Neural cell (in vitro differentiated cells): ENCODE measurements at regions not wholly inside any gene's neighbourhood (a gene's known extent, or its start where the extent isn't known, plus 50 kb on each side); places are given as distances from the start of the nearest gene placed in this dataset.

Source experiments
- H2AFZ ChIP-seq: fragments of 200-600, 300-800 bp; sonication (generic), shearing (Covaris generic); 2 replicates; pipeline ENCODE4 v1.6.0; 2014; ENCODE audit warnings: low read depth, mild to moderate bottlenecking, antibody characterized with exemption, low read length, moderate library complexity
- H3F3A ChIP-seq: fragments of 200-600 bp; shearing (Covaris generic); 2 replicates; pipeline ENCODE4 v1.6.1; 2016; ENCODE audit warnings: mild to moderate bottlenecking, moderate library complexity, mixed read lengths, antibody characterized with exemption, low read length; ENCODE audit not compliant: insufficient read depth, poor library complexity, severe bottlenecking
- H3K27ac ChIP-seq: fragments of 200-600, 300-800 bp; sonication (generic), shearing (Covaris generic); 2 replicates; pipeline ENCODE4 v1.5.1; 2014; ENCODE audit warnings: mild to moderate bottlenecking, low read length, moderate library complexity
- H3K27me3 ChIP-seq: fragments of 300-800, 200-600 bp; sonication (generic), shearing (Covaris generic); 2 replicates; pipeline ENCODE4 v1.6.0; 2014; ENCODE audit warnings: mild to moderate bottlenecking, low read depth, low read length, moderate library complexity; ENCODE audit not compliant: insufficient read depth
- H3K36me3 ChIP-seq: fragments of 300-800, 200-600 bp; sonication (generic), shearing (Covaris generic); 2 replicates; pipeline ENCODE4 v1.5.1; 2014; ENCODE audit warnings: mild to moderate bottlenecking, antibody characterized with exemption, low read length, moderate library complexity; ENCODE audit not compliant: insufficient read depth
- H3K4me2 ChIP-seq: fragments of 300-800, 200-600 bp; sonication (generic), shearing (Covaris generic); 2 replicates; pipeline ENCODE4 v1.6.0; 2014; ENCODE audit warnings: mild to moderate bottlenecking, low read length
- H3K4me3 ChIP-seq: fragments of 300-800, 200-600 bp; sonication (generic), shearing (Covaris generic); 2 replicates; pipeline ENCODE4 v1.5.1; 2014; ENCODE audit warnings: mild to moderate bottlenecking, low read length, moderate library complexity
- H3K79me2 ChIP-seq: fragments of 200-600 bp; shearing (Covaris generic); replicated peaks from 2 replicates; pipeline ENCODE4 v1.6.0; 2014; ENCODE audit warnings: mild to moderate bottlenecking, low read length, moderate library complexity; ENCODE audit not compliant: insufficient read depth
- H3K9ac ChIP-seq: fragments of 300-800, 200-600 bp; sonication (generic), shearing (Covaris generic); 2 replicates; pipeline ENCODE4 v1.6.1; 2016; ENCODE audit warnings: mild to moderate bottlenecking, low read length, mixed read lengths
- H3K9me2 ChIP-seq: fragments of 200-600 bp; shearing (Covaris generic); 2 replicates; pipeline ENCODE4 v1.6.1; 2016; ENCODE audit warnings: mild to moderate bottlenecking, low read length, mixed read lengths; ENCODE audit not compliant: insufficient read depth
- H3K9me3 ChIP-seq: fragments of 200-600, 300-800 bp; sonication (generic), shearing (Covaris generic); 2 replicates; pipeline ENCODE4 v1.6.1; 2016; ENCODE audit warnings: mild to moderate bottlenecking, mixed run types, low read length, moderate library complexity, mixed read lengths
- H4K20me1 ChIP-seq: fragments of 200-600 bp; shearing (Covaris generic); 2 replicates; pipeline ENCODE4 v1.6.1; 2016; ENCODE audit warnings: mild to moderate bottlenecking, mixed run types; ENCODE audit not compliant: insufficient read depth
- CTCF ChIP-seq: fragments of 450-650 bp; IDR thresholded peaks from 2 replicates; pipeline ENCODE4 v1.5.1; 2014; ENCODE audit warnings: antibody characterized with exemption, mild to moderate bottlenecking, moderate library complexity; ENCODE audit not compliant: poor library complexity, severe bottlenecking
- EP300 ChIP-seq: fragments of 450-650 bp; conservative IDR thresholded peaks from 2 replicates; pipeline ENCODE4 v1.6.1; 2014; ENCODE audit warnings: antibody characterized with exemption, mild to moderate bottlenecking, moderate library complexity; ENCODE audit not compliant: poor library complexity, severe bottlenecking
- EZH2 ChIP-seq: fragments of 200-600, 300-800 bp; shearing (Covaris generic), sonication (generic); IDR thresholded peaks from 2 replicates; pipeline ENCODE4 v1.6.1; 2014; ENCODE audit warnings: antibody characterized with exemption, low read length, borderline replicate concordance, mild to moderate bottlenecking; ENCODE audit not compliant: insufficient read depth, poor library complexity, severe bottlenecking
- MXI1 ChIP-seq: fragments of 450-650 bp; conservative IDR thresholded peaks from 2 replicates; pipeline ENCODE4 v1.6.1; 2014; ENCODE audit warnings: antibody characterized with exemption, mild to moderate bottlenecking; ENCODE audit not compliant: poor library complexity, severe bottlenecking
- POLR2AphosphoS5 ChIP-seq: IDR thresholded peaks from 2 replicates; pipeline ENCODE4 v1.6.1; 2012
- RAD21 ChIP-seq: fragments of 450-650 bp; conservative IDR thresholded peaks from 2 replicates; pipeline ENCODE4 v1.6.1; 2014; ENCODE audit warnings: antibody characterized with exemption, mild to moderate bottlenecking, moderate library complexity
- REST ChIP-seq: IDR thresholded peaks from 2 replicates; pipeline ENCODE4 v1.6.1; 2012; ENCODE audit warnings: borderline replicate concordance
- SMC3 ChIP-seq: fragments of 450-650 bp; conservative IDR thresholded peaks from 2 replicates; pipeline ENCODE4 v1.6.1; 2014; ENCODE audit warnings: antibody characterized with exemption, mild to moderate bottlenecking, moderate library complexity; ENCODE audit not compliant: poor library complexity
- TAF1 ChIP-seq: IDR thresholded peaks from 2 replicates; pipeline ENCODE4 v1.6.1; 2012; ENCODE audit warnings: low read depth

GRCh38 chrX:109874548-109874947, 128.4 kb upstream of the TMEM164 start:
- H3K9me2 ChIP-seq, result no peaks in the 10 kb centered on the region
- no peaks in the 10 kb centered on the region for H3F3A ChIP-seq
- no peak overlapping the region for H3K4me2 ChIP-seq
- no peaks in the 10 kb centered on the region for H3K27me3 ChIP-seq
- H4K20me1 ChIP-seq, result no peaks in the 10 kb centered on the region
- H3K9ac ChIP-seq, result no peak overlapping the region
- H3K27ac ChIP-seq, result no peak overlapping the region
- TF ChIP-seq TAF1, result no peak
- no peak for TF ChIP-seq MXI1
- TF ChIP-seq REST, result no peak
- no peak overlapping the region for H3K4me3 ChIP-seq
- no peaks in the 10 kb centered on the region for H3K36me3 ChIP-seq
- no peaks in the 10 kb centered on the region for H3K79me2 ChIP-seq
- H3K9me3 ChIP-seq, result no peaks in the 10 kb centered on the region
- H2AFZ ChIP-seq, result no peak overlapping the region

- H3K4me3 ChIP-seq, result no peak overlapping the region
- no peak overlapping the region for H3K27ac ChIP-seq
- H3K36me3 ChIP-seq, result no peaks in the 10 kb centered on the region
- H3K4me2 ChIP-seq, result no peak overlapping the region
- no peak overlapping the region for H3K9ac ChIP-seq
- TF ChIP-seq RAD21, result no peak
- no peak for TF ChIP-seq TAF1
- TF ChIP-seq MXI1, result no peak
- TF ChIP-seq EZH2, result no peak
- TF ChIP-seq POLR2AphosphoS5, result no peak
- TF ChIP-seq REST, result no peak
- TF ChIP-seq EP300, result no peak
- TF ChIP-seq CTCF, result no peak
- TF ChIP-seq SMC3, result no peak
- no peaks in the 10 kb centered on the region for H3K9me2 ChIP-seq
- no peak overlapping the region for H2AFZ ChIP-seq
- H3K79me2 ChIP-seq, result no peaks in the 10 kb centered on the region
- H3F3A ChIP-seq, result no peaks in the 10 kb centered on the region
- no peaks in the 10 kb centered on the region for H4K20me1 ChIP-seq
- H3K27me3 ChIP-seq, result no peaks in the 10 kb centered on the region
- no peaks in the 10 kb centered on the region for H3K9me3 ChIP-seq
These were observed 127.1 kb upstream of the TMEM164 start for GRCh38 chrX:109875831-109876230.
